ENCODE measurements at regions not wholly inside any gene's neighbourhood (a gene's known extent, or its start where the extent isn't known, plus 50 kb on each side); places are given as distances from the start of the nearest gene placed in this dataset.

GRCh38 chr2:111231532-111232252, 111.0 kb downstream of the BCL2L11 start:
- H2AFZ ChIP-seq (ENCODE audit: low read depth) = no peak overlapping the region
- no peak for DNase-seq
- H3K4me2 ChIP-seq = no peak overlapping the region
- no peak overlapping the region for H3K9ac ChIP-seq
- peaks cover 6% of the 10 kb centered on the region; the same call in 1 of the 2 replicates for H3K9me3 ChIP-seq
- no peaks in the 10 kb centered on the region for H3F3A ChIP-seq (replicated peaks; ENCODE audit: insufficient read depth)
- H3K79me2 ChIP-seq (ENCODE audit: insufficient read depth) = peaks cover 11% of the 10 kb centered on the region; the same call in 1 of the 2 replicates
- no peak overlapping the region for H3K27ac ChIP-seq (ENCODE audit: low read depth in 2 of 2, low read length in 1 of 2)
- H3K36me3 ChIP-seq (replicated peaks in 1 of 2; ENCODE audit: control insufficient read depth in 1 of 2, insufficient read depth in 2 of 2, low read length in 1 of 2) = peaks cover 0 to 30% of the 10 kb centered on the region in 2 experiments
- ChIA-PET POLR2A (no interaction called here), CTCF (no interaction called here)
- H3K4me3 ChIP-seq (ENCODE audit: low read depth in 2 of 2, low read length in 1 of 2) = no peak overlapping the region
- no peak for TF ChIP-seq SMC3 (IDR thresholded peaks at IDR 0.05; ENCODE audit: low read depth, low read length)
- no peak for TF ChIP-seq SIN3A (IDR thresholded peaks at IDR 0.05; ENCODE audit: borderline replicate concordance, low read depth, low read length)
- no peak for TF ChIP-seq RCOR1 (IDR thresholded peaks at IDR 0.05; ENCODE audit: low read length)
- TF ChIP-seq, protein P1, sequence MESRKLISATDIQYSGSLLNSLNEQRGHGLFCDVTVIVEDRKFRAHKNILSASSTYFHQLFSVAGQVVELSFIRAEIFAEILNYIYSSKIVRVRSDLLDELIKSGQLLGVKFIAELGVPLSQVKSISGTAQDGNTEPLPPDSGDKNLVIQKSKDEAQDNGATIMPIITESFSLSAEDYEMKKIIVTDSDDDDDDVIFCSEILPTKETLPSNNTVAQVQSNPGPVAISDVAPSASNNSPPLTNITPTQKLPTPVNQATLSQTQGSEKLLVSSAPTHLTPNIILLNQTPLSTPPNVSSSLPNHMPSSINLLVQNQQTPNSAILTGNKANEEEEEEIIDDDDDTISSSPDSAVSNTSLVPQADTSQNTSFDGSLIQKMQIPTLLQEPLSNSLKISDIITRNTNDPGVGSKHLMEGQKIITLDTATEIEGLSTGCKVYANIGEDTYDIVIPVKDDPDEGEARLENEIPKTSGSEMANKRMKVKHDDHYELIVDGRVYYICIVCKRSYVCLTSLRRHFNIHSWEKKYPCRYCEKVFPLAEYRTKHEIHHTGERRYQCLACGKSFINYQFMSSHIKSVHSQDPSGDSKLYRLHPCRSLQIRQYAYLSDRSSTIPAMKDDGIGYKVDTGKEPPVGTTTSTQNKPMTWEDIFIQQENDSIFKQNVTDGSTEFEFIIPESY (IDR thresholded peaks at IDR 0.05; ENCODE audit: borderline replicate concordance, low read depth) = no peak
- TF ChIP-seq RXRA (IDR thresholded peaks at IDR 0.05; ENCODE audit: borderline replicate concordance, low read depth) = no peak
- no peak for TF ChIP-seq TAF1 (IDR thresholded peaks at IDR 0.05; ENCODE audit: borderline replicate concordance, low read depth, low read length)
- TF ChIP-seq GABPA (IDR thresholded peaks at IDR 0.05; ENCODE audit: low read depth) = no peak
- no peak for TF ChIP-seq JUND (IDR thresholded peaks at IDR 0.05)
- no peak for TF ChIP-seq GATA2 (CRISPR knock-in tag; IDR thresholded peaks at IDR 0.05)
- TF ChIP-seq RAD21 (IDR thresholded peaks at IDR 0.05; ENCODE audit: low read length) = no peak
- no peak for TF ChIP-seq RFX5 (IDR thresholded peaks at IDR 0.05; ENCODE audit: low read length)
- H3K4me1 ChIP-seq (ENCODE audit: control insufficient read depth in 1 of 2, insufficient read depth in 2 of 2, low read depth in 1 of 2, low read length in 1 of 2) = peaks cover 0 to 4% of the 10 kb centered on the region in 2 experiments; a peak in 1 of 4 replicates
- H4K20me1 ChIP-seq (ENCODE audit: insufficient read depth) = no peaks in the 10 kb centered on the region; the same call in 1 of the 2 replicates
- H3K9me2 ChIP-seq = no peaks in the 10 kb centered on the region
- 90% methylated on average over 7 of the region's 7 CpGs for WGBS (ENCODE audit: low lambda C conversion rate)
- no peaks in the 10 kb centered on the region for H3K27me3 ChIP-seq (ENCODE audit: insufficient read depth)

GRCh38 chr2:111235192-111236015, 114.7 kb downstream of the BCL2L11 start:
- Histone ChIP-seq H3F3A (replicated peaks; ENCODE audit: insufficient read depth) (no peaks in the 10 kb centered on the region), H3K9me3 (peaks cover 1% of the 10 kb centered on the region; the same call in 1 of the 2 replicates), H3K79me2 (ENCODE audit: insufficient read depth) (no peaks in the 10 kb centered on the region), H3K9me2 (no peaks in the 10 kb centered on the region), H2AFZ (ENCODE audit: low read depth) (no peak overlapping the region), H3K27ac (ENCODE audit: low read depth in 2 of 2, low read length in 1 of 2) (no peak overlapping the region), H3K27me3 (ENCODE audit: insufficient read depth) (no peaks in the 10 kb centered on the region), H3K4me2 (no peak overlapping the region), H4K20me1 (ENCODE audit: insufficient read depth) (no peaks in the 10 kb centered on the region), H3K9ac (no peak overlapping the region), H3K36me3 (replicated peaks in 1 of 2; ENCODE audit: control insufficient read depth in 1 of 2, insufficient read depth in 2 of 2, low read length in 1 of 2) (peaks cover 0 to 28% of the 10 kb centered on the region in 2 experiments), H3K4me3 (ENCODE audit: low read depth in 2 of 2, low read length in 1 of 2) (no peak overlapping the region), H3K4me1 (ENCODE audit: control insufficient read depth in 1 of 2, insufficient read depth in 2 of 2, low read depth in 1 of 2, low read length in 1 of 2) (peaks cover 0 to 4% of the 10 kb centered on the region in 2 experiments; a peak in 1 of 4 replicates)
- POLR2A ChIA-PET = no interaction called here
- TF ChIP-seq RAD21 (IDR thresholded peaks at IDR 0.05; ENCODE audit: low read length) (no peak), CTCF (IDR thresholded peaks at IDR 0.05) (no peak), MEF2A (IDR thresholded peaks at IDR 0.05; ENCODE audit: borderline replicate concordance, low read depth) (no peak)
- no peak for DNase-seq
- WGBS (ENCODE audit: low lambda C conversion rate) = 89% methylated on average over 13 of the region's 13 CpGs
- CTCF ChIA-PET = no interaction called here
